Lung microvascular endothelial cell (primary cell): ENCODE measurements at regions not wholly inside any gene's neighbourhood (a gene's known extent, or its start where the extent isn't known, plus 50 kb on each side); places are given as distances from the start of the nearest gene placed in this dataset.

Experiments used
- DNase-seq, 2 donors: peaks; one replicate each; pipeline versions ENCODE4 v3.0.0 to v3.0.0-alpha.2; 2010; ENCODE audit warnings: low read depth in 2 of 2

DNA sequence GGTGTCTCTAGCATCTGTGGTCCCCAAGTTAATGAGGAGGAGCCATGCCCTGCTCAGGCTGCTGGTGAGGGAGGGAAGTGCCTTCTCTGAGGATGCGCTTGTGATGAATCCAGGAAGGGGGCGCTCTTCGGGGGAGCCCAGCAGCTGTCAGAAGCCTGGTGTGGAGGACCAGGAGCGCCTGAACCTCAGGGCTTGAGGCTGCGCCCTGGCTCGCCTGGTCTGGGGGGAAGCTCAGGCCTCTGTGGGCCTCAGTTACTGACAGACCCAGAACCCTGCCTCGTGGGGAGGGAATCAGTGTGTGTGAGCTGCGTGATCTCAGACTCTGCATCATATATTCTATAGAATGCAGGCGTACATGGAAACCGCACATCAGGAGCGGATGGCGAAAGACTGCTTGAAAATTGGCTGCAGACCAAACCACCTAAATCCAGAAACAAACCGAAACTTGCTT is 126.1 kb downstream of the SEC14L1 start:
- DNase-seq = no peak

DNA sequence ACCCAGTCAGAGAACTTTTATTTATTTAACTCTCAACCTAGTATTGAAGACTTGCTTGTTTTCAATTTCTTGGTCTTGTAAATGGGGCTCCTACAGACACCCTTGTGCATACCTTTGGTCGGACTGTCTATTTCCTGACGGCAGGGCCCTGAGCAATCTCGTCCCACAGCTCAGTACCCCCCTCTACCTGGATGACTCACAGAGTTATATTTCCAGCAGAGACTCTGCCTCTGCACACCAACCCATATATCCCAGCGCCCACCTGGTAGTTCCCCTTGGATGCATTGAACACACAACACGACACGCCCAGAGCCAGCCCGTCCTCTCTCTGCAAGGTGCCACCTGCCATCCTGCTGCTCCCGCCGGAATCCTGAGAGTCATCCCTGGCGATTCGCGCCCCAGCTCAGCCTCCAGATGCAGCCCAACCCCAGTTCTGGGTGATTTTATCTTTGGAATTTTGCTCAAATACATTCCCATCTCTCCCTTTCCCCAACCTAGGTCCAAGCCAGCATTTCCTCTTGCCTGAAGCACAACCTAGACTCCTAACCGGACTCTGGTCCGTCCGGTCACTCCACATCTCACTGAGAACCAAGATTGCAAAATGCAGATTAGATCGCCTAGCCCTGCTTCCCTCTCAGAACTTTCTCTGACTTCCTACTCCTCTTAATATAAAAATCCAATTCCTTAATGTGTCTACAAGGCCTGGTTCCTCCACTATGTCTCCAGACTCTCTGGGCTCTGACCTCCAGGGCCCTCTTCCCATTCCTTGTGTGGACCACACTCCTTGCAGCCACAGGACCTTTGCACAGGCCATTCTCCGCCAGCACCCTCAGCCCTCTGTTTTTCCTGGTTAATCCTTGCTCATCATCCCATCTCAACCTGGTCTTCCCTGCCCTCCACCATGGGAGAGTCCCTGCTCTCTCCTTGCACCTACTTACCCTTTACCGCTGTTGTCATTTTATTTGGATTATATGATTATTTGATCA is 129.2 kb downstream of the SEC14L1 start:
- DNase-seq = no peak

DNA sequence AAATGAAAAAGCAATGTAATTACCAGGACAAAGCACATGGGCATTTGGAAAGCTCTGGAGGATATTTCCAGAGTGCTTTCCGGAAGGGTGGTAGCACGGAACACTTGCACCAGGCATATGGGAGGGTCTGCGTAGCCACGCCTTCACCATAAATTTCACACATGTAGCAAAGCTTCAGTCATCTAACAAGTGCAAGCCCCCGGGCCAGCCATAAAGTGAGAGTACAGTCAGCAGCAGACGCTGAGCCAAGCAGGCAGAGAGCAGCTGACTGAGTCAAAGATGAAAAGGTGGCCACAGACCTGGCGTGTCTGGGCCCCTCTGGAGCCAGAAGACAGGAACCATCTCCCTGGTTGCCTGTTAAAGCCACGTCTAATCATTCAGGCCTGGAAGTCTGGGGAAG is 130.6 kb downstream of the SEC14L1 start:
- no peak for DNase-seq

DNA sequence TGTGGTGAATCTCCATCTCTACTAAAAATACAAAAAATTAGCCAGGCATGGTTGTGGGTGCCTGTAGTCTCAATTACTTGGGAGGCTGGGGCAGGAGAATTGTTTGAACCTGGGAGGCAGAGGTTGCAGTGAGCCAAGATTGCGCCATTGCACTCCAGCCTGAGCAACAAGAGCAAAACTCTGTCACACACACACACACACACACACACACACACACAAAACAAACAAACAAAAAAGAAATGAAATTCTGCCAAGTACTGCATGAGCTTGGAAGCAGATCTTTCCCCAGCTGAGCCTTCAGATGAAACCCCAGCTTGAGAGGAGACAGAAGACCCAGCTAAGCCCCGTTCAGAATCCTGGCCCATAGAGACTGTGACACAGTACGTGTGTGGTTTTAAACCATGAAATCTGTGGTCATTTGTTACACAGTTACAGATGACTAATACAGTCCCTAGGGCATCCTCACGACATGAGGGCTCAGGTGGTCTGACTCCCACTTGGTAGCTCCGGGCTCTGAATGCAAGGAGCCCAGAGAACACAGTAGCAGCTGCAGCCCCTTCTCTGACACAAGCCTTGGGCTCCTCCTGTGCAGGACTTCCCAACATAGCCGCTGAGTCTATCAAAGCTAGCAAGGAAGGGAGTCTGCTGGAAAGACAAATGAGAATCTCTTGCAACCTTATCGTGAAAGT is 132.8 kb downstream of the SEC14L1 start:
- DNase-seq = no peak

DNA sequence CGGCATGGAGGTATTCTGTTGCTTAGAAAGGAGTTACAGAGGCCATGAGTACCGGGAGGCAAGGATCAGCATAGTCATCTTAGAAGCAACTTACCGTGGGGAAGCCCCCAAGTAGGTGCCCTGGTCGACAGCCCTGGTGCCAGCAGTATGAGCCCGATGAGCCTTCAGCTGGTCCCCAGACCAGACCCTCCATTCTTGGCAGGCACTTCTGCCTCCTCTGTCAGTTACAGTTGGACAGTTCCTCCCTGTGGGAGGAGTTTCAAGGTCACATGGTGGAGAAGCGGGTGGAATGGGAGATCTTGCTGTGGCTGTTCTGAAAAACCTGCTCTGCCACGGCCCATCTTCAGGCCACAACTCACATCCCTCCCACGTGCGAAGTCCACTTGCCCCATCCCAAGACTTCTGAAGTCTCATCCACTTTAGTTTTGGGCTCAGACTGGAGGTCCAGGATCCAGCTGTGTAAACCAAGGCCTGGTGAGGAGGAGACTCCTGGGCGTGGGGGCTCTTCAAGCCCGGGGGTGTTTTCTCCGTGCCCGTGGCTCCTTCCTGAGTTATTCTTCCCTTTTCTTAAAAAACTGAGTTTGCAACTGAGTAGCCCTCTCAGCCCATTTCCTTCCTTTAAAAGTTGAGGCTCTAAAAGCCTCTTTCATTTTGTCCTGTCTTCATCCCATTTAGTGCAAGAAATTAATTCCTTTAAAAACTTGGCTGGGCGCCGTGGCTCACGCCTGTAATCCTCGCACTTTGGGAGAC is 133.5 kb downstream of the SEC14L1 start:
- DNase-seq = no peak

DNA sequence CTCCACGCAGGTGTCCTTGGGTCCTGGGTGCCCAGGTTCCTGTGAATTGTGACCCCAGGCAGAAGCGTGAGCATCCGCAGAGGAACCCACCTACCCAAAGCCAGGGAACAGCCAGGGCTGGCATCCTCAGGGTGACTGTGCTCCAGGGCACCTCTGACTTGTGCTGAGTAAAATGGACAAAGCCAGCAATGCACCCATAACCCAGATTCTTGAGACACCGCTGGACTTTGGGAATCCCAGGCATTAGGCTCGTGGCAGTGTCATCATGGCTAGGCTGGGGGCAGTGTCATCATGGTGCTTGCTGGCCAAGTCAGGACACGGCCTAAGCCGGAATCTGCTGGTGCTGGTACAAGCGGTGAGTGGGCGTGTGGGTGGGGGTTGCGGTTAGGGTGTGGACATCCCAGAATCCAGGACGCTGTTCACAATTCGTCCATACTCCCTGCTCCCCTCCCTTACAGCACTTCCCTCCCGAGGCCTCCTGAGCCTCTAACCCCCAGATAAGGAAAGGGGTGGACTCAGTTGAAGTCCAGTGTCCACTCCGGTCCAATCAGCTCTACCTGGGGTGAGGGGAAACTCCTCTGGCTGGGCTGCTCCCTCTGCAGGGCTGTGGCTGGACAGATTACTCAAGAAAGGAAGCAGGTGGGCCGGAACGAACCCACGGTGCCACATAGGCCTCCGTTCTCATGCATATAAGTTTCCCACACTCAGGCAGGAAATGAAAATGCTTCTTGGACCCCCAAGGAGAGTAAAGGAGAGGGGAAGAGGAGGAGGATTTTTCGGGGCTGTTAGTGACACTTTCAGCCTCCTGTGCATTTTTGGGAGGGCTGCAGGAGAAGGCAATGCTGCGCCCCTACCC is 138.9 kb downstream of the SEC14L1 start:
- DNase-seq = peak in 1 of 2 donors; percentile 64

DNA sequence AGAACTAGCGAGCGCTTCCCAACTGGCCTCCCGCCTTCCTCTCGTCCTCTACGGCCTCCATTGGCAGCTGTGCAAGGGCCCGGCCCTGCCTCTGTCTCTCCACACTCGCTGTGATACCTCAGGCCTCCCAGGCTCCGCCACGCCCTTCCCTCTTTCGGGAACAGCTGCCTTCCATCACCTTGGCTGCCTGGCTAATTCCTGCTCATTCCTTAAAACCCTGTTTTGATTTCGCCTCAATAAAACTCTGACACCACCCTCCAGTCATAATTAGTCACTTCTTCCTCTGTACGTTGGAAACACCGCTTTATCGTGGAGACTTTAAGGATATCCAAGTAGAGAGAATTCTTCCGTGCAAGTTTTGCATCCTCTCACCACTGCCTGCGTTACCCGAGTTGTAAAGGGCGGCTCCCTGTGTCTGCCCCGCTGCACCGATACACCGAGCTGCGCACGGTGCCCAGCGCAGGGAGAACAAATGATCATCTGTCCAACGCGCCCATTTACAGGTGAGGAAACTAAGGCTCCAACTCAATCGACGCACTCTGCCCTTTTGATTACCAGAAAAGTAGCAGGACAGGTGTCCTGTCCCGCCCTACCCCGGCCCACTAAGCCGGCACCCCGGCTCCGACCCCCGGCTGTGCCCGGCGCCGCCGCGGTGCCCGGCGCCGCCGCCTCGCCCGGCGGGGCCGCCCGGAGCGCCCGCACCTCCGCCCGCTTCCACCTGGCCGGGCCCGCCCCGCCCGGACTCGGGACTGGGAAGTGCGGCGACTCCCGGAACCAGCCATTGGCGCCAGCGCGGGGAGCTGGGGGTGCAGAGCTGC is 139.7 kb downstream of the SEC14L1 start:
- DNase-seq = peak in 1 of 2 donors; percentile 83

DNA sequence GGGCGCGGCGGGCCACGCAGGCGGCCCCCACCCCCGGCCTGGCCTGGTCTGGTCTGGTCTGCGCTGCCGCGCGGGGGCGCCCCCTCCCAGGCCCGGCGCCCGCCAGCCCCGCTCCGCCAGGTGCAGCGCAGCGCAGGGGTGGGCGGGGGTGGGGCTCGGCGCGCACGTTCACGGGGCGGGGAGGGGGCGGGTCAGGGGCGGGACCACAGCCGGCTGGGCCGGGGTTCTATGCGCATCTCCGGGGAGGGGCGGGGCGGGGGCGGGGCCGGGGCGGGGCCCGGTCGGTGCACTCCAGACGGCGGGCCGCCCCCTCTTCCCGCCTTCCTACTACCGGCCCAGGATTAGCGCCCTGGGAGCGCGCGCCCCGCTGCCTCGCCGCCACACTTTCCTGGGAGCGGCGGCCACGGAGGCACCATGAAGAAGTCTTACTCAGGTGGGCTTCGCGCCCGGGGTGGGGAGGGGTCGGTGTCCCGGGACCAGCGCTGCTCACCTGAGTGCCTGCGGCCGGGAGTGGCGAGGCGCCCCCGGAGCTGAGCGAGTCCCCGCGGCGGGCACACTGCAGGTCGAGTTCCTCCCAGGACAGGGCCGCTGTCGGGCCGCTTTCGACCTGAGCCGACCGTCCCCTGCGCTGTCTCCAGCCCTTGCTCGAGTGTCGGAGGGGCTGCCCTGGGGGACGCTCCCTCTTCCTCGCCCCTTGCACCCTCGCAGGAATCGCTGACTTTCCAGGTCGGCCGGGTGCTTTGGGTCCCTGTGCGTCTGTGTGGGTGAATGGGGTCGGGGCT is 140.5 kb downstream of the SEC14L1 start:
- DNase-seq = peak; percentile 61 to 65

DNA sequence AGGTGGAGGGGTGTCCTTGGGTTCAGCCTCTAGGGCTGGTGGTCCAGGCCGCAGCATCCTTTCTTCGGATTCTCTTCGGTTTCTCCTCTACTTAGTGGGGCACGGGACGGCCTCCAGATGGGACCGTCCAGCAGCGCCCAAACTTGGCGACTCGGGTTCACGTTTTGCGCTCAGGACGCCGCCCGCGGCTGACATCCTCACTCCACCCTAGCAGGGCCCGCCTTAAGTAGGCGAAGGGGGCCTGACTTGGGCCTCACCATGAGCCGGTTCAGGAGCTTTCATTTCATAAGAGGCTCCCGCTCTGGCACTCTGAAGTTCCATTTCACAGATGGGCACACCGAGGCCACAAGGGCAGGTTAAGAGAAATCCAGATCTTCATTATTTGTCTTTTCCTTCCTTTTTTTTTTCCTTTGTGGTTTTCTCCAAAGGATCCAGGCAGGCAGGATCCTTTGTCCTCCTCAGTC is 141.2 kb downstream of the SEC14L1 start:
- no peak for DNase-seq

DNA sequence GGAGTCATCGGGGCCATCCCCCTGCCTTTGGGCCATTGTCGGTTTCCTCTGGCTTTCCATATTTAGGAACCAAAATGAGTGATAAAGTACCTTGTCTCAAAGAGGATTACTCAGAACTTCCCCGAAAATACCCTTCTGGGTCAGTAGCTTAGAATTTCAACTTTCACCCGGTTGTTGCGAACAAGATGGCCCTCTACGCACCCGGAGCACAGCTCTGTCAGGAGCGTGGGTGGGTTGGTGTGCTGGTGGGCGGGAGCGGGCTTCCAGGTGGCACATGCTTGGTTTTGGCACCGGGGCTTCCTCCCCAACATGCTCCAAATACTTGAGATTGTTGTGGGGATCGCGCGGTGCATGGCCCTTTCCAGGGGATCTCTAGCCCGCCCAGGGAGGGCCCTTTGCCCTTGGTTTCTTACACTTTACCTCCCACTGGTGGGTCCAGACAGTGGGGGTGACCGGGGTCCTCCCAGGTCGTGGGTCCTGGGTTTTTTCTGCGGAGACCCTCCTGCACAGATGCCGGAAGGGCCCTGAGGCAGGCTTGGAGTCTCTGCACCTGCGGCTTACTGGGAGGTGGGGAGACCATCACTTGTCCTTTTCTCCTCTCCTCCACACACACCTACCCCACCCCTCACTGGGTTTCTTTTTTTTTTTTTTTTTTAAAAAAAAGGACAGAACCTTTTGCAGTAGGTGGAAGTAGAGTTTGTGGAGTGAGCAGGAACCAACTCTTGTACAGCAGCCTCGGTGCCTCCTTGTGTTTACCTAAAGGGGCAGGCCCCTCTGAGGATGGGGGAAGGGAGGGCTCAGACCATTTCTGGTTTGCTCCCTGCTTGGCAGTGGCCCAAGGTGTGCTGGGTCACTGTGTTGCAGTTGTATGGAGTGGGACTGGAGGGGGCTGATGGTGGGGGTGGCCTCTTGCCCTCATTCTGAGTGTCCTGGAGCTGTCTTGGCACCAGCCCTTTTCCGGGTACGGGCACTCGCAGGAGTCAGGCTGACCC is 142.1 kb downstream of the SEC14L1 start:
- DNase-seq = peak in 1 of 2 donors; percentile 52

DNA sequence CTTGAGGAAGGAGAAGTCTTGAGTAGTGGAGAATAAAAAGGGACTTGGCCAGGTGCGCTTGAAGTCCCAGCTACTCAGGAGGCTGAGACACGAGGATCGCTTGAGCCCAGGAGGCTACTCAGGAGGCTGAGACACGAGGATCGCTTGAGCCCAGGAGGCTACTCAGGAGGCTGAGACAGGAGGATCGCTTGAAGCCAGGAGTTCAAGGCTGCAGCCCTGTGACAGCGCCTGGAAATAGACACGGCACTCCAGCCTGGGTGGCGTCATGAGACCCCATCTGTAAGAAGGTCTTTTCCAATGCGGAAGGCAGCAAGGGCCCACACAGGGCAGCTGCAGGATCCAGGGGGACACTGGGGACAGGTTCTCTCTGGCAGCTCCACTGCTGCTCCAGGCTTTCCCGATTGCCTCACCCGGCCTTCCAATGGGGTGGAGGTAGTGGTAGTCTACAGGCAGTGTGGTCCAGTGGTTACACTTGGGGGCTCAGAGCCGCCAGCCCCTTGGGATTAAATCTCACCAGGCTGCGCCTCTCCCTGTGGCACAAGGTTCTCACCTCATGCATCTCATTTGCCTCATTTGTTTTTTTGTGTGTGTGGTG is 143.4 kb downstream of the SEC14L1 start:
- DNase-seq = no peak

DNA sequence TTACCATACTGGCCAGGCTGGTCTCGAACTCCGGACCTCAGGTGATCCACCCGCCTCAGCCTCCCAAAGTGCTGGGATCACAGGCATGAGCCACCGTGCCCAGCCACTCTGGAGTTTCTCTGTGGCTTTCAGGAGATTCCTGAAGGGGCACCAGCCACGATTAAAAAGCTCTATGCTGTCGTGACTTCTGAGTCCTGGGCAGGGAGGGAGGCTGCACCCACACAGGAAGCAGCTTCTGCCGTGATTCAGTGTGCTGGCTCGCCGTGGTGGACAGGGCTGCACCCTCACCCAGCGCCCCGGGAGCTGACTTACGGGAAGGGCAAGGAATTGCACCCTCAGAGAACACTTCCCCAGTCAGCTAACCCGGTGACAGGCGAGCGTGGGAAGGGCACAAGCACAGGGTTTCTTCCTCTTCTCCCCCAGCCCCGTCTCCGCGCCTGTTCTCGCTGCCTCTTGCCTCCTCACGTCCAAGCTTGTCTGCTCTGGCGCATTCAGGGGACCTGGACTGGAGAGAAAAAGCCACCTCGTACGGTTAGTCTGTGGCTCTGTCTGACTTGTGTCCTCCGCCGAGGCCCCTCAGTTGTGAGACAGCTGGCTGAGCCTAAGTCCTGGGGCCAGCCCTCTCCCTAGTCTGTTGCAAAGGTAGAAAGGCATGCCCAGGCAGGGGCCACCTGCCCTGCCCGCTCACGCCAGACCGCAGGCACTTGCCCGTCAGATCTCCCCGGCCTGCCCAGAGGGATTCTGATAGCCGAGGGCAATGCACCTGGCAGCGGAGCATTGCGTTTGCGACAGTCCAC is 145.0 kb downstream of the SEC14L1 start:
- DNase-seq = peak; percentile 26 to 88

DNA sequence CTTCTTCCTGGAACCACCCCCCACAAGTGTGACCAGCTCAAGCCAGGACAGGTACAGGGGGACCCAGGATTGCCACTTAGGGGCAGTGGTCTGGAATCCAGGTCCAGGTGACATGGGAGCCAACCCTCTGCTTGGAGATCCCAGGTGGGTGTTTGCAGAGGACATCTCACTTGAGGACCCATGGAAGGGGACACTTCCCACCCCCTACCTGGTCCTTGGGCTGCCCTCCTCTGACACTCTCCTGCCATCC is 145.5 kb downstream of the SEC14L1 start:
- no peak for DNase-seq

DNA sequence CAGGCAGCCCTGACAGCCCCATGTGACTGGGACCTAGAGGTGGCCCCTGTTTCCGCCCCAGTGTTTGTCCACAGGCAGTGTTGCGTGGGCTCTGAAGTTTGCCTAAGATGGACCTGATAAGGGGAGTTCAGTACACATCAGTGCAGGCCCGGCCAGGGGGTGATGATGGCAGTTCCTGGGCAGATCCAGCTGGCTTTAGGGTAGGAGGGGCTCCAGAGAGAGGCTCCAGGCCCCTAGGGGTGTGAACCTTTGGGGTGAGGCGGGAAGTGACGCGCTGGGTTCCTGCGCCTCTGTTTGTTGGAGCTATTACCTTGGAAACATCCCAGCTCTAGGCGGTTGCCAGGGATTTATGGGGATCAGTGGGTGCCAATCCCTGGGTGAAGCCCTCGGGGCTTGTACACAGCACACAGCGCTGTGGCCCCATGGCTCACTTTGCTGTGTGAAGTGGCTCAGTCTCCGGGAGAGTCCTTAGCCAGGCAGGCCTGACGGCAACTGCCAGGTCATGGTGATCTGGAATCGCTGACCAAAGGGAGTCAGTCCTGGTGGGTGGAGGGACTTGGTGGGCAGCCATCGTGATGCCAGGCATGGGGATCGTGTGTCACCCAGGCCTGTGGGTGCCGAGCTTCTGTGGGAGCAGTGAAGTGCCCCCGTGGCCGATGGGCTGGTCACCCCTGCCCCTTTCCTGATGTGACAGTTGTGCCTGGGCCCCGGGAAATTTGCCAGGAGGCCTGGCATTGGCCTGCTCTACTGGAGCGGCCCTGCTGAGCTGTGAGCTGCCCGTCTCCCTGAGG is 146.1 kb downstream of the SEC14L1 start:
- peak; percentile 79 to 92 for DNase-seq

DNA sequence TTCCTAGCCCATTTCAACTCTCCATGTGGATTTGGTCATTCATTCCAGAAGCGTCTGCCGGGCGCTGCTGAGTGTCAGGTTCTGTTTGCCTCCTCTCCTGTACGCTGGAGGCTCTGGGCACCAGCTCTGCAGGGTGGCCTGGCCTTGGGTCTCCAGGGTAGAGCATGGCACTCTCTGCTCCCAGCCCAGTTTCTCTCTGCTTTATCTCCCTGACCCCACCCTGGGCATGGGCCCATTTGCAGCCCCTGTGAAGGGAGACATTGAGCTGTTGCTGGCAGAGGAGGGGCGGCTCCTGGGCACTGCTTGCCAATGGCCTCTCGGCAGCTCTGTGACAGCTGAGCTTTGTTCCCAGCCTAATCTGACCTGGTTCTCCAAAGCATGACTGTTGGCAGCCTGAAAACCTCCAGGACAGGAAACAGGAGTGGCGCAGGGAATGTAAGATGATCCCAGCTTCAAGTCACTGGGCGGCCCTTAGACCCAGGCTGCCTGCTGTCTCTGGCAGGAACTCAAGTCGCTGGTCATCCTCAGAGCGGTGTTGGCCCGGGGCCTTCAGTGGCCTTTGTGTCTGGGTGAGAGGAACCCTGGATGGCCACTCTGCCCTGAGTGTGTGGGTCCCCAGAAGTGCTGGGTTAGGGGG is 146.8 kb downstream of the SEC14L1 start:
- peak in 1 of 2 donors; percentile 90 for DNase-seq
